Stomach smooth muscle (tissue), 2 donors: ENCODE measurements at regions not wholly inside any gene's neighbourhood (a gene's known extent, or its start where the extent isn't known, plus 50 kb on each side); places are given as distances from the start of the nearest gene placed in this dataset.

ENCODE experiments used
- H3K27ac ChIP-seq: one replicate; pipeline ENCODE4 v1.7.0; 2013; ENCODE audit warnings: mild to moderate bottlenecking, low read length, inconsistent platforms
- H3K27me3 ChIP-seq, 2 donors: one replicate each; pipeline ENCODE4 v1.7.0; 2013; ENCODE audit warnings: low read length in 2 of 2; ENCODE audit not compliant: insufficient read depth in 2 of 2, control insufficient read depth in 1 of 2
- H3K36me3 ChIP-seq, 2 donors: one replicate each; pipeline ENCODE4 v1.7.0; 2013; ENCODE audit warnings: low read length in 2 of 2; ENCODE audit not compliant: control insufficient read depth in 2 of 2, insufficient read depth in 2 of 2
- H3K4me1 ChIP-seq: one replicate; pipeline ENCODE4 v1.7.0; 2013; ENCODE audit warnings: low read length; ENCODE audit not compliant: control insufficient read depth, insufficient read depth
- H3K4me3 ChIP-seq, 2 donors: one replicate each; pipeline ENCODE4 v1.7.0; 2013; ENCODE audit warnings: low read length in 2 of 2
- H3K9ac ChIP-seq, 2 donors: one replicate each; pipeline ENCODE4 v1.7.0; 2013; ENCODE audit warnings: low read length in 2 of 2, mild to moderate bottlenecking in 1 of 2
- H3K9me3 ChIP-seq, 2 donors: one replicate each; pipeline ENCODE4 v1.7.0; 2013; ENCODE audit warnings: low read length in 2 of 2; ENCODE audit not compliant: control insufficient read depth in 2 of 2
- donor health status: healthy.
- donor health status: Pancreatic carcinoma.

- Histone ChIP-seq H3K9ac (no peak overlapping the region), H3K27me3 (no peaks in the 10 kb centered on the region), H3K9me3 (no peaks in the 10 kb centered on the region), H3K4me1 (no peaks in the 10 kb centered on the region), H3K36me3 (no peaks in the 10 kb centered on the region), H3K4me3 (no peak overlapping the region), H3K27ac (no peak overlapping the region)
Observed at GRCh38 chr12:91513313-91513712, 330.7 kb upstream of the DCN start.

- Histone ChIP-seq H3K4me1 (no peaks in the 10 kb centered on the region), H3K27ac (no peak overlapping the region), H3K36me3 (no peaks in the 10 kb centered on the region), H3K4me3 (no peak overlapping the region), H3K9me3 (no peaks in the 10 kb centered on the region), H3K27me3 (no peaks in the 10 kb centered on the region), H3K9ac (no peak overlapping the region)
Observed at GRCh38 chr12:91511795-91512420, 329.3 kb upstream of the DCN start.

GRCh38 chr12:91507754-91508153, 325.1 kb upstream of the DCN start:
- H3K4me1 ChIP-seq: no peaks in the 10 kb centered on the region
- H3K27ac ChIP-seq: no peak overlapping the region
- H3K27me3 ChIP-seq: no peaks in the 10 kb centered on the region
- H3K9me3 ChIP-seq: no peaks in the 10 kb centered on the region
- H3K4me3 ChIP-seq: no peak overlapping the region
- no peak overlapping the region for H3K9ac ChIP-seq
- no peaks in the 10 kb centered on the region for H3K36me3 ChIP-seq

- H3K9ac ChIP-seq: no peak overlapping the region
- no peak overlapping the region for H3K4me3 ChIP-seq
- no peaks in the 10 kb centered on the region for H3K4me1 ChIP-seq
- H3K9me3 ChIP-seq: no peaks in the 10 kb centered on the region
- H3K36me3 ChIP-seq: no peaks in the 10 kb centered on the region
- no peaks in the 10 kb centered on the region for H3K27me3 ChIP-seq
- no peak overlapping the region for H3K27ac ChIP-seq
Observed at GRCh38 chr12:91506452-91506851, 323.8 kb upstream of the DCN start.

- Histone ChIP-seq H3K4me3 (no peak overlapping the region), H3K27me3 (no peaks in the 10 kb centered on the region)
Observed at GRCh38 chr12:91505006-91505405, 322.4 kb upstream of the DCN start.

GRCh38 chr12:91502208-91502607, 319.6 kb upstream of the DCN start:
- Histone ChIP-seq H3K27ac (no peak overlapping the region), H3K9ac (no peak overlapping the region), H3K27me3 (no peaks in the 10 kb centered on the region), H3K36me3 (no peaks in the 10 kb centered on the region), H3K4me1 (no peaks in the 10 kb centered on the region), H3K9me3 (no peaks in the 10 kb centered on the region), H3K4me3 (no peak overlapping the region)

More at GRCh38 chr12:91505006-91505405, 322.4 kb upstream of the DCN start:
- Histone ChIP-seq H3K27ac (no peak overlapping the region), H3K4me1 (no peaks in the 10 kb centered on the region), H3K9ac (no peak overlapping the region), H3K36me3 (no peaks in the 10 kb centered on the region), H3K9me3 (no peaks in the 10 kb centered on the region)

GRCh38 chr12:91496337-91496736, 313.7 kb upstream of the DCN start:
- no peaks in the 10 kb centered on the region for H3K27me3 ChIP-seq
- no peaks in the 10 kb centered on the region for H3K9me3 ChIP-seq
- no peak overlapping the region for H3K4me3 ChIP-seq
- no peak overlapping the region for H3K9ac ChIP-seq
- no peaks in the 10 kb centered on the region for H3K4me1 ChIP-seq
- H3K27ac ChIP-seq: no peak overlapping the region
- no peaks in the 10 kb centered on the region for H3K36me3 ChIP-seq

- H3K9ac ChIP-seq: no peak overlapping the region
- H3K36me3 ChIP-seq: no peaks in the 10 kb centered on the region
- no peaks in the 10 kb centered on the region for H3K27me3 ChIP-seq
- H3K27ac ChIP-seq: no peak overlapping the region
- H3K4me1 ChIP-seq: no peaks in the 10 kb centered on the region
- H3K4me3 ChIP-seq: no peak overlapping the region
- no peaks in the 10 kb centered on the region for H3K9me3 ChIP-seq
Observed at GRCh38 chr12:91493308-91493707, 310.7 kb upstream of the DCN start.

GRCh38 chr12:91492648-91493047, 310.0 kb upstream of the DCN start:
- Histone ChIP-seq H3K27me3 (no peaks in the 10 kb centered on the region), H3K27ac (no peak overlapping the region), H3K4me1 (no peaks in the 10 kb centered on the region), H3K4me3 (no peak overlapping the region), H3K36me3 (no peaks in the 10 kb centered on the region), H3K9me3 (no peaks in the 10 kb centered on the region), H3K9ac (no peak overlapping the region)

GRCh38 chr12:91490667-91491311, 308.2 kb upstream of the DCN start:
- no peaks in the 10 kb centered on the region for H3K27me3 ChIP-seq
- H3K4me1 ChIP-seq: no peaks in the 10 kb centered on the region
- H3K27ac ChIP-seq: no peak overlapping the region
- H3K9me3 ChIP-seq: no peaks in the 10 kb centered on the region
- H3K9ac ChIP-seq: no peak overlapping the region
- no peak overlapping the region for H3K4me3 ChIP-seq
- H3K36me3 ChIP-seq: no peaks in the 10 kb centered on the region

GRCh38 chr12:91483471-91483985, 300.9 kb upstream of the DCN start:
- no peak overlapping the region for H3K4me3 ChIP-seq
- no peak overlapping the region for H3K27ac ChIP-seq
- H3K27me3 ChIP-seq: no peaks in the 10 kb centered on the region
- H3K36me3 ChIP-seq: no peaks in the 10 kb centered on the region
- H3K9ac ChIP-seq: no peak overlapping the region
- H3K9me3 ChIP-seq: no peaks in the 10 kb centered on the region
- no peaks in the 10 kb centered on the region for H3K4me1 ChIP-seq
